ENCODE measurements at regions not wholly inside any gene's neighbourhood (a gene's known extent, or its start where the extent isn't known, plus 50 kb on each side); places are given as distances from the start of the nearest gene placed in this dataset.

GRCh38 chr11:45543081-45543480 is 122.3 kb downstream of the CHST1 start:
- no peak for TF ChIP-seq CTCF (conservative IDR thresholded peaks at IDR 0.05; ENCODE audit: low read length)
- no peak for TF ChIP-seq EZH2phosphoT487 (IDR thresholded peaks at IDR 0.05; ENCODE audit: borderline replicate concordance)

Data from Loucy (cell line).